Dedifferentiated amniotic fluid mesenchymal stem cell (primary cell): ENCODE measurements at regions not wholly inside any gene's neighbourhood (a gene's known extent, or its start where the extent isn't known, plus 50 kb on each side); places are given as distances from the start of the nearest gene placed in this dataset.
"Not testable (repeated sequence)": the region's sequence is repeated elsewhere in the genome, so short reads cannot be mapped to it uniquely, and the experiment has no call there.

Experiments used
- DNase-seq: peaks from one replicate; pipeline ENCODE4 v3.0.0-alpha.2; 2016; ENCODE audit errors: extremely low spot score

- peak; percentile 78 for DNase-seq
Measured at GRCh38 chr15:39498629-39499028, 82.2 kb upstream of the THBS1 start.

DNA sequence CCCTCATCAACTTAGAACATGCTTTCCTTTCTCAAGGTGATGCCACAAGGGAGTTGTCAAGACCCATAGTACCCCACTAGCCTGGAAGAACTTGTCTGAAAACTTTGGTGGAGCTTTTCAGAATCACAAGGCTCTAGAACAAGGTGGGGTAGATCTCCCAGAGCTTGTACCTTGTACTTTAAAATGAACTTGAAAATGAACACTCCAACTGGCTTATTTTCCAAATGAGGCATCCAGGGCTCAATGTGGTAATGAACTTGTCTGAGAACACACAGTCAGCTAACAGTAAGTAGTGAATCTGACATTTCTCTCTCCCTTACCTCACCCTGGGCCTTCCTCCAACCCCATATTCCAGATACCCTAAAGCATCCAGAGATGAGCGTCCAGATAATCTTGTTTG, 81.8 kb upstream of the THBS1 start:
- no peak for DNase-seq

DNA sequence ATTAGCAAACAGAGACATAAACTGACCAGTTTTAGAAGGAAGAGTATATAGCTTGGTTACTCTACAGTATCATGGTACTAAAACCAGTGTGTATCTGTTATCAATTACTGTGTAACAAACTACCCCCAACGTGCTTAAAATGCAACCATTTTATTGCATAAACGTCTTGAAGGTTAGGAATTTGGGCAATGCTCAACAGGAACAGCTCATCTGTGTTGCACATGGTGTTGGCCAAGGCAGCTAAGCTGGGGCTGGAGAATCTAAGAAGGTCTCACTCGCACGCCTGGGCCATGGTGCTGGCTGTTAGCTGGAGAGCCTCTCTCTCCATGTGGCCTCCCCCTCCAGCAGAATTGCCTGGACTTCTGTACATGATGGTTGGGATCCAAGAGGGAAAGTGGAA, 81.2 kb upstream of the THBS1 start:
- no peak for DNase-seq

- peak; percentile 63 for DNase-seq
Measured at GRCh38 chr15:39501366-39502081, 79.4 kb upstream of the THBS1 start.

DNA sequence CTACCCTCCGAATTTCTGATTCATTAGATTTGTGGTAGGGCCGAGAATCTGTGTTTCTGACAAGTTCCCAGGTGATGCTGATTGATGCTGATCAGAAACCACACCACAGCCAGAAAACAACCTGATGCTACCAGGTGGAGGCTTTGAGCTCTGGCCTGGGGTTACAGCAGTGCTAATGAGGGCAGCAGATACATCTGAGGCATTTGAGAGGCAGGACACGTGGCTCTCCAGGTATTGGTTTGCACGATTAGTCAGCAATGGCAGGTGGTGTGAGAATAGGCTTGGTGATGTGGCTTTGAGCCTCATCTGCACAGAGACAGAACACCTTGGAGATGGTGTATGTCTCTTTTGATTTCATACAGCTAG, 78.8 kb upstream of the THBS1 start:
- no peak for DNase-seq

DNA sequence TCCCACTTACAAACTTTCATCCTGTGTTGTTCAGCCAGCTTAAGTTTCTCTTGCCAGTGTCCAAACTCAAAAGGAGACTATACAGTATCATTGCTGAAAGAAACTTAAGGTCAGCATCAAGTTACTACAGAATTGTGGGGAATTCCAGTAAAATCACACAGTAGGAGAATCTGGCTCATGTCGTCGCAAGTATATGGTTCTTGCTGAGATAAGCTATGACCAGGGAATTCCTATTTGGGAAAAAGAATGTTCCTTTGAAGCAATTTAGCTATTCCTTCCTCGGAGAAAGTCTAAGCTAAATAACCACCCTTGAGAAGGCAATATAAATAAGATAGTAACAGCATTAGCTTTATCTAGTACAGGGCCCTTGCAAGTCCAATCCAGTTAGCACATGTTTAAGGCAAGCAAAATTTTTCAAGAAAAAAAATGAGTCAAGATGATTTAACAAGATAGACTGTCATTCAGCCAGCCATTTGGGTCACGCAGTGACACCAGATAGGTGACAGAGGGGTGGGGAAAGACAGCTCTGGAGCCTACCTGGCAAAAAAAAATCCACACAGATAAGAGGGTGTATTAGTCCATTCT, 78.2 kb upstream of the THBS1 start:
- DNase-seq: no peak

- DNase-seq: no peak
Measured at GRCh38 chr15:39503526-39503925, 77.4 kb upstream of the THBS1 start.

DNA sequence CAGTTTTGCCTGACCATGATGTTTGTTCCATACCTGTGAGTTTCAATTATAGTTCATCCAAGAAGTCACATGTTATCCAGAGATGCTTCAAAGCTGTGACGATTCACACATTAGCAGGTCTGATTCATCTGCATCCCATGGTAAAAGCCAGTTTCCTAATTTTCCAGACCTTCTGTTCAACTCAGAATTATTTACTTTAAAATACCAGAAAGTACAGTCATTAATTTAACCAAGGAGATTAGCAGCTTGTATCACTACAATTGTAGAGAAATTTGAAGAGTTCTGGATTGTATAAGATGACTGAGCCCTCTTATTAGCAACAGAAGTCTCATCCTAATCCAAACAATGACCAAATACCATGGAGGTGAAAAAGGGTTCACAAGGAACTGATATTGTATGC, 76.1 kb upstream of the THBS1 start:
- DNase-seq: no peak

DNA sequence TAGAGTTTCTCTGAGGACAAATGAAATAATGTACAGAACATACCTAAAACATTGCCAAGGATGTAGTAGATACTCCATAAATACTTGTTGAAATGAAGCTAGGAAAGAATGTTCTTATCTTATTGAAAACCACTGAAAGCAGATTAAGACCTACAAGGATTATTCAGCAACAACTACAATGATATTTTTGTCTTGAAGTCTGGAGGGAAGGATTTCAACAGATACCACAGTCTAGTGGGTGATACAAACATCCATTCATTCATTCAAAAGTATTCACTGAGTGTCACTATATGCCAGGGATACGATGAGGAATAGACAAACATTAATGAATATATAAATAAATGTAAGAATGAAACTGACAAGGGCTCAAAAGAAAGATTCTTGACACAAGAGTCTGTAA, 74.7 kb upstream of the THBS1 start:
- no peak for DNase-seq

DNA sequence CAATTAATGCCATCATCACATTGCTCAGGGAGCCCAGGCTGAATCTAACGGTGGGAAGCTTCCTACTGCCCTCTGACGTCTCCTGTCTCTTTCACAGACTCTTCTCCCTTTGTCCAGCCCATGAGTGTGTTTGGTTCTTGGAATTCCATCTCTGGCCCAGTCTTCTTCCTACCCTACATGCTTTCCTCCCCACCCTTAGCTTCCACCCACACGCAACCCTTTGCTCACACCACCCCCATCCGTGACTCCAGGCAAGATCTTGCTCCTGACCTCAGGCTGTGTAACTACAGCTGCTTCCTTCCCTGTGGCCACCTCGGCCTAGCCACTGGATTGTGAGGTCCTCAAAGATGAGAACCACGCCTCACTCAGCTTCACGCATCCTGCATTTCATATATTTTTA, 72.3 kb upstream of the THBS1 start:
- no peak for DNase-seq

DNA sequence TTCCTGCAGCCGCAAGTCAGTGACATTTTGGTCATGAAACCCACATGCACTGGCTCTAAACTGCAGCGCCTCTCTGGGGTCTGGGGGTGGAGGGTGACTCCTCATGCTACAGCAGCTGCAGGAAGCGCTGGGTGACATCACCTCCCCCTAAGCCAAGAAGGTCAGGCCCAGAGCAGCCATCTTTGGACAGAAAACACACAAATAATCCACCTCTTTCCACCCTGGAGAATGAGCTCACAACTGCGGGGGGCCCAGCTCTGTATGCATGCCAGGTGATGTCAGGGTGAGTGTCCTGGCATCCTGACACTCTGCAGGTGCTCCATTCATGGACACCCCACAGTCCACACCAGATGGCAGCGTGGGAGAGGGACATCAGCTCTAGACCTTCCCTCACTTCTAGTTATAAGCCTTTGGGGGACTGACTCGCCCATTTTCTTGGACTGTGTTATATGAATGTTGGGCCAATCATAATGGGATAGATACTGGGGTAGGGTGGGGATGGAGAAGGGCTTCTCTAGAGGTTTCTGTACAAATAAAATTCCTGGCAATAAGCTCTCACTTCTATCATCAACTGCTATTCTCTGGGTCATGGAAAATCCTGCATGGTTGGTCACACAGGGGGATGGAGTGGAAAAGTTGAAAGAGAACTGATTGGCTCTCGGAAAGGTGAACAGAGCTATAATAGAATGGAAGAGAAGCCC, 70.7 kb upstream of the THBS1 start:
- DNase-seq: no peak

DNA sequence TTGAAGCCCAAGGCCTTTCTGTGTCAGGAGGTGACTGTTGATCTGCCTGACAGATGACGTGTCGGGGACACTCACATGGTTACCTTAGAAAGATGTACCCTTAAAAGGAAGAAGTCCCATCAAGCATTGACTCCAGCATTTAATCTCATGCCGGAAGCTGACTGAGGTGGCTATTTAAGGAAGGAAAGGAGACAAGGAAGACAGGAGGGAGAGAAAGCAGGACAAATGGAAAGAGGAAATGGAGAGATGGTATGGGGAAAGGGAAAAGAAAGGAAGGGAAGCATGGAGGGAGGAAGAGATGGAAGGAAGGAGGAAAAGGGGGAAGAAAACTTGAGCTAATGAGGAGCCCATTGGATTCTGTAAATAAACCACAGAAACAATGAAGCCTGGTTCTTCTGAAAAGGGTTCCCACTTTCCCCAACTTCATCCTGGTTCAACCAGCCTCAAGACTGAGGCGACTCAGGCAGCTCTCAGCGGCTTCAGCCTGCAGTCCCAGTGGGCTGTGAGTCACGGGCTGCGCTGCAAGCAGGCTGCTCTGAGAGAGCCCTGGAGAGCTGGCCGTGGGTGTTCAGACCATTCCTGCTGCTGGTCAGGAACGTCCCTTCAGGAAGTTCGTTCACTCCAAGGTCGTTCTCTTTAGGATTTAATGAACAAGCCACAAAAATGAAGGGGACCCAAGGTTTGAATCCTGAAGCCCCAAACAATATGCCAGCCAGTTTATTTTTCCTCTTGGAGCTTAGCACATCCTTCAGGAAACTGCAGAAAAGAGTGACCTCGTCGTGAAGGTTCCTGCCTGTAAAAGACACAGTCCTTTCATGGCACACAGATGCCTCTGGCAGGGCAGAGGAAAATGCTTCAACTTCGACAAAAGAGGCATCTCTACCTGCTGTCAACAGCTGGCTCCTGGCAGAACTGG, 69.6 kb upstream of the THBS1 start:
- peak; percentile 66 for DNase-seq

- no peak for DNase-seq
Measured at GRCh38 chr15:39511916-39512260, 69.0 kb upstream of the THBS1 start.

- no peak for DNase-seq
Measured at GRCh38 chr15:39512643-39513042, 68.2 kb upstream of the THBS1 start.

DNA sequence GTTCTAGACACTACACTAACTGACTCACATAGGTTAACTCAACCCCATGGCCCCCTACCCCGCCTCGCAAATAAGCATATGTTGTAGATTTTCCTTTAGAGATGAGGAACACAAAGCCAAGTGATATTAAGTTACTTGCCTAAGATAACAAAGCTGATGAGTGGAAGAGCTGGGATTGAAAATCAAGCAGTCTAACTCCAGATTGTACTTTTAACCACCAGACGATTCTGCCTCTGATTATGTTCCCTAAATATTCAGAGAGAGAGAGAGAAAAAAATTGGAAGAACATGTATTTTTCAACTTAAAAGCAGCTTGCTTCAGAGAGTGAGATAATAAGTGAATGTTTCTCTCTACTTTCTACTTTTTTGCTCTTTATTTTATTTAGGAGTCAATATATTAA, 66.9 kb upstream of the THBS1 start:
- no peak for DNase-seq

- no peak for DNase-seq
Measured at GRCh38 chr15:39514933-39515332, 65.9 kb upstream of the THBS1 start.

GRCh38 chr15:39515765-39516164, 65.1 kb upstream of the THBS1 start:
- no peak for DNase-seq

DNA sequence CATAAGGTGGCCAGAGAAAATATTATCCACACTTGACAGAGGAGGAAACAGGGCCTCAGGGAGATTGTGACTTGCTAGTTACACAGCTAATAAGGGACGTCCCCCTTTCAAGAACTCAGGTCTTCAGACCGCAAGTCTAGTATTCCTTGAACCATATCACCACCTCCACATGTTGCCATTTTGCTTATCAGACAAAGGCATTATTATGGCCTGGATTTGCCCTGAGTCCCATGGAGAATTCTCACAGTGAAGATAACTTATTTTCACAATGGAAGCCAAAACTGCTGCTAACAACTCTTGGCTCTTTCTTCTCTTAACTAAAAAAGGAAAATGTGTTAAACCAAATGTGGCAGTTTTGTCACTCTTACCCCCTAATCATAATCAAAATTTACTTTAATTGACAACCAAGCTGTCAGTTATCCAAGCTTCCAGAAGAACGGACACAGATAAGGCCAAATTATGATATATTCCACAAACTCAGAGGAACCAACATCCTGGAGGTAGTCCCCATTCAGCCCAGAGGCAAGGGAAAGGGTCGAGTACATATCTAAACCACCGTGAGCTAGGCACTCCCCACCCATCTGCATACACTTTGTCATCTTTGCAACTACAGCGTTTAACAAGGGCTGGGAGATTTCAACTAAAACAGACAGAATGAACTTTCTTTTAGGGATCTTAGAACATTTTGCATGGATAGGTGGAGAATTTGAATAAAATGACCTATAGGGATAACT, 63.6 kb upstream of the THBS1 start:
- DNase-seq: no peak

- not testable (repeated sequence) for DNase-seq
Measured at GRCh38 chr15:39523968-39524367, 56.9 kb upstream of the THBS1 start.

DNA sequence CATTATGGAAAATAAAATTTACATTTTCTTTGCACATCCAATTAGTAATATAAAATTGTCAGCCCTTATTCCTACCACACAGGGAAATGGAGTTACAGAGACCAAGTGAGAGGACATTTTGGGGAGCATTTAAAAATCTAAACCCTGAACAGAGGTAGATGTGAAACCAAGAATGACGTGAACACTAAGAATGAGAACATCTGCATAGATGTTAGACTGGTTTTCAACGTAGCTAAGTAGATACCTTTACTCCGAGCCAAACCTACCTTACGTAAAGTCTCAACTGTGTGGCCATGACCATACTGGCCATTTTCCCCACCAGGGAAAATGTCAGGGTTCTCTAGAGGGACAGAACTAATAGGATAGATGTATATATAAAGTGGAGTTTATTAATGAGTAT, 51.4 kb upstream of the THBS1 start:
- DNase-seq: no peak

DNA sequence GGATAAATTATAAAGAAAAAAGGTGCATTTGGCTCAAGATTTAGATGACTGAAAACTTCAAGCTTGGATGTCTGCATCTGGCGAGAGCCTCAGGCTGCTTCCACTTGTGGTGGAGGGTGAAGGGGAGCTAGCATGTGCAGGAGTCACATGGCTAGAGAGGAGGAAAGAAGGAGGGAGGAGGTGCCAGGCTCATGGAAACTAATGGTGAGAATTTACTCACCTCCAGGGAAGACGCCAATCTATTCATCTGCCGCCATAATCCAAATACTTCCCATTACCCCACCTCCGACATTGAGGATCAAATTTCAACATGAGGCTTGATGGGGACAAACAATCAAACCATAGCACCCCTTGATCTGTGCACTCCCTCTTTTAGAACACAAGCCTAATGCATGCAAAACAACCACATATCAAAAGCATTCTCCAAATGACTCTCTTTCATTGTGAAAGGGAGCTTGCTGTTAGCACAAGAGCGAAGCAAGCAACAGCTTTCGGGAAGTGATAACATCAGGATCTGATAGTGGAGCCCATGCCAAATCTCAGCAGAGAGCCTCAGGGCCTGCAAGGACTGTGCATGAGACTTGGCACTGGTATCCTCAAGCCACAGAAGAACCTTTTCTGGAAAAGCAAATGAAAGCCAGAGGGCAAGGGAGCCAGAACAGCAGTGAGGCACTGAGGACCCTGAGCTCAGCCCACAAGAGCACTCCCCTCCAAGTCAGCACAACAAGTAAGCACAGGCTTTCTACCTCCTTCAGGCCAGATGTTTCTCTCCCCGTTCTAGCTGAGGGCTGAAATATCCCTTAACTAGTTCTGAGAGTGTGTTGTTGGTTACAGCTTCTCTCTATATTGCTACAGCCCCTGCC, 50.2 kb upstream of the THBS1 start:
- DNase-seq: peak; percentile 65
